IMR-90 (cell line): ENCODE measurements at regions not wholly inside any gene's neighbourhood (a gene's known extent, or its start where the extent isn't known, plus 50 kb on each side); places are given as distances from the start of the nearest gene placed in this dataset.

Source experiments
- ATAC-seq: fragments of 200-7000 bp; cut with Tn5 transposase; 2 replicates; pipeline ENCODE4 v1.9.1; 2020; ENCODE audit warnings: low read depth, mild to moderate bottlenecking, moderate library complexity
- BruUV-seq: library from RNA; stranded (reverse); fragments of 400-500 nt; replicated peaks from 2 replicates; lab custom pipeline; 2021; lab: Mats Ljungman, UMichigan
- CTCF ChIA-PET: fragments of 300-600 bp; formaldehyde crosslinking; extraction: SDS; loops from one replicate; lab custom pipeline; 2021; ENCODE audit warnings: antibody characterized with exemption; lab: Yijun Ruan, JAX
- POLR2A ChIA-PET: fragments of 300-600 bp; sonication (Branson Sonifier 250); formaldehyde crosslinking; loops from one replicate; lab custom pipeline; 2022; ENCODE audit warnings: antibody characterized with exemption; ENCODE audit not compliant: unreplicated experiment; lab: Charles Lee
- DNase-seq: peaks from one replicate; pipeline ENCODE4 v3.0.0; 2013
- H2AFZ ChIP-seq: replicated peaks from 2 replicates; pipeline ENCODE3; 2013; ENCODE audit warnings: low read length, mild to moderate bottlenecking; ENCODE audit not compliant: poor library complexity
- H2AK5ac ChIP-seq: 2 replicates; pipeline ENCODE4 v1.6.1; 2013; ENCODE audit warnings: low read depth, low read length, inconsistent platforms
- H2AK9ac ChIP-seq: replicated peaks from 2 replicates; pipeline ENCODE3; 2013; ENCODE audit warnings: mild to moderate bottlenecking, low read depth, low read length, moderate library complexity; ENCODE audit not compliant: poor library complexity
- H2BK120ac ChIP-seq: 2 replicates; pipeline ENCODE4 v1.6.1; 2013; ENCODE audit warnings: low read depth, low read length, inconsistent platforms
- H2BK15ac ChIP-seq: 3 replicates; pipeline ENCODE4 v1.6.1; 2013; ENCODE audit warnings: low read depth, low read length, inconsistent platforms
- H2BK20ac ChIP-seq: 2 replicates; pipeline ENCODE4 v1.6.1; 2013; ENCODE audit warnings: low read depth, mild to moderate bottlenecking, inconsistent platforms, low read length, moderate library complexity
- H2BK5ac ChIP-seq: 2 replicates; pipeline ENCODE4 v1.6.1; 2013; ENCODE audit warnings: mild to moderate bottlenecking, low read depth, low read length, inconsistent platforms; ENCODE audit not compliant: poor library complexity, severe bottlenecking
- H3K14ac ChIP-seq: replicated peaks from 2 replicates; pipeline ENCODE4 v1.6.1; 2013; ENCODE audit warnings: low read depth, low read length, inconsistent platforms
- H3K18ac ChIP-seq: 2 replicates; pipeline ENCODE4 v1.6.1; 2013; ENCODE audit warnings: low read depth, low read length, control low read depth
- H3K23ac ChIP-seq: 2 replicates; pipeline ENCODE4 v1.6.1; 2013; ENCODE audit warnings: low read depth, low read length, inconsistent platforms
- H3K27ac ChIP-seq: 2 replicates; pipeline ENCODE4 v1.5.1; 2013; ENCODE audit warnings: mild to moderate bottlenecking, control low read depth, low read length; ENCODE audit not compliant: insufficient read depth
- H3K27me3 ChIP-seq: 2 replicates; pipeline ENCODE4 v1.6.1; 2013; ENCODE audit warnings: low read length; ENCODE audit not compliant: control insufficient read depth, insufficient read depth
- H3K36me3 ChIP-seq: 2 replicates; pipeline ENCODE4 v1.6.1; 2013; ENCODE audit warnings: low read length, mixed read lengths; ENCODE audit not compliant: control insufficient read depth, insufficient read depth
- H3K4ac ChIP-seq: 2 replicates; pipeline ENCODE4 v1.6.1; 2013; ENCODE audit warnings: low read depth, low read length, inconsistent platforms
- H3K4me1 ChIP-seq: 2 replicates; pipeline ENCODE4 v1.6.1; 2013; ENCODE audit warnings: low read length, mixed read lengths; ENCODE audit not compliant: control insufficient read depth, insufficient read depth
- H3K4me2 ChIP-seq: 2 replicates; pipeline ENCODE4 v1.6.1; 2013; ENCODE audit warnings: low read depth, mild to moderate bottlenecking, control low read depth, low read length, moderate library complexity
- H3K4me3 ChIP-seq: 2 replicates; pipeline ENCODE4 v1.5.1; 2013; ENCODE audit warnings: low read depth, mild to moderate bottlenecking, control low read depth, low read length, moderate library complexity; ENCODE audit not compliant: insufficient read depth
- H3K56ac ChIP-seq: 2 replicates; pipeline ENCODE4 v1.6.1; 2013; ENCODE audit warnings: low read length, inconsistent platforms; ENCODE audit not compliant: insufficient read depth; ENCODE audit errors: extremely low read depth
- H3K79me1 ChIP-seq, 2 experiments: 2 replicates each; pipeline ENCODE4 v1.6.1; 2013; ENCODE audit warnings: low read length in 2 of 2, inconsistent platforms in 1 of 2, low read depth in 1 of 2
- H3K9ac ChIP-seq: 2 replicates; pipeline ENCODE4 v1.6.1; 2013; ENCODE audit warnings: low read depth, low read length, control low read depth
- H3K9me1 ChIP-seq: 2 replicates; pipeline ENCODE4 v1.6.1; 2013; ENCODE audit warnings: low read length, inconsistent platforms; ENCODE audit not compliant: insufficient read depth
- H3K9me3 ChIP-seq: 2 replicates; pipeline ENCODE4 v1.6.1; 2013; ENCODE audit warnings: low read length; ENCODE audit not compliant: control insufficient read depth, insufficient read depth
- H4K20me1 ChIP-seq: 2 replicates; pipeline ENCODE4 v1.6.1; 2013; ENCODE audit warnings: low read length, inconsistent platforms; ENCODE audit not compliant: insufficient read depth
- H4K5ac ChIP-seq: 2 replicates; pipeline ENCODE4 v1.6.1; 2013; ENCODE audit warnings: mild to moderate bottlenecking, low read depth, low read length, control low read depth
- H4K8ac ChIP-seq, 2 experiments: 2 replicates each; pipeline ENCODE4 v1.6.1; 2013; ENCODE audit warnings: low read depth in 2 of 2, low read length in 2 of 2, control low read depth in 1 of 2, inconsistent platforms in 1 of 2
- H4K91ac ChIP-seq: 2 replicates; pipeline ENCODE4 v1.6.1; 2013; ENCODE audit warnings: low read depth, low read length, inconsistent platforms; ENCODE audit not compliant: insufficient read depth
- BHLHE40 ChIP-seq: fragments of 150-350 bp; IDR thresholded peaks from 2 replicates; pipeline ENCODE4 v1.6.1; 2016; ENCODE audit warnings: mild to moderate bottlenecking, low read depth, low read length
- FOS ChIP-seq: fragments of 150-350 bp; IDR thresholded peaks from 2 replicates; pipeline ENCODE4 v1.6.1; 2016; ENCODE audit warnings: low read depth, low read length
- MAFK ChIP-seq: IDR thresholded peaks from 2 replicates; pipeline ENCODE4 v1.6.1; 2012; ENCODE audit warnings: low read depth, low read length, improper control_type of control experiment
- MAZ ChIP-seq: IDR thresholded peaks from 2 replicates; pipeline ENCODE4 v1.6.1; 2012; ENCODE audit warnings: low read depth, mild to moderate bottlenecking, low read length, improper control_type of control experiment, moderate library complexity, borderline replicate concordance
- MXI1 ChIP-seq: IDR thresholded peaks from 2 replicates; pipeline ENCODE4 v1.6.1; 2012; ENCODE audit warnings: low read depth, mild to moderate bottlenecking, low read length, moderate library complexity, borderline replicate concordance
- POLR2A ChIP-seq: IDR thresholded peaks from 2 replicates; pipeline ENCODE4 v1.6.1; 2012; ENCODE audit warnings: mild to moderate bottlenecking, low read depth, low read length
- RAD21 ChIP-seq: IDR thresholded peaks from 2 replicates; pipeline ENCODE4 v1.6.1; 2012; ENCODE audit warnings: low read length, improper control_type of control experiment
- RCOR1 ChIP-seq: IDR thresholded peaks from 2 replicates; pipeline ENCODE4 v1.6.1; 2012; ENCODE audit warnings: mild to moderate bottlenecking, low read length, improper control_type of control experiment; ENCODE audit not compliant: insufficient replicate concordance
- RFX5 ChIP-seq: IDR thresholded peaks from 2 replicates; pipeline ENCODE4 v1.8.0; 2012; ENCODE audit warnings: low read depth, mild to moderate bottlenecking, low read length, moderate library complexity
- SMC3 ChIP-seq: fragments of 150-350 bp; IDR thresholded peaks from 2 replicates; pipeline ENCODE4 v1.6.1; 2016; ENCODE audit warnings: low read depth, mild to moderate bottlenecking, antibody characterized with exemption, low read length, moderate library complexity
- WGBS, 2 experiments: methylation state at CpG; one replicate each; pipeline versions ENCODE4 v1.1.5 to v1.1.7; 2013; ENCODE audit warnings: missing lambda C conversion rate in 2 of 2; ENCODE audit not compliant: insufficient read length in 1 of 2; ENCODE audit errors: extremely low coverage in 2 of 2; 5-methylcytosine and 5-hydroxymethylcytosine counted together
- dilution Hi-C: fragments of 300-500 bp; cut with HindIII; formaldehyde crosslinking; loops from one replicate; pipeline ENCODE4 v1.14.3; 2018; ENCODE audit warnings: low sequenced_read_pairs; ENCODE audit not compliant: unreplicated experiment
- in situ Hi-C: fragments of 300-500 bp; cut with MboI; formaldehyde crosslinking; loops from 3 replicates; pipeline ENCODE4 v1.14.3; 2019; ENCODE audit warnings: low sequenced_read_pairs, inconsistent platforms, mixed read lengths
- intact Hi-C: fragments of 100-400 bp; cut with micrococcal nuclease; formaldehyde crosslinking; loops from 2 replicates; pipeline ENCODE4 v1.10.0; 2022
- TF ChIP-seq, protein P1 (sequence below): conservative IDR thresholded peaks from 2 replicates; pipeline ENCODE4 v1.5.1; 2012; ENCODE audit warnings: mild to moderate bottlenecking, low read depth, low read length, improper control_type of control experiment
- TF ChIP-seq, protein P2 (sequence below): fragments of 150-350 bp; IDR thresholded peaks from 2 replicates; pipeline ENCODE4 v1.6.1; 2017; ENCODE audit warnings: mild to moderate bottlenecking, antibody characterized with exemption, low read length, low read depth

DNA sequence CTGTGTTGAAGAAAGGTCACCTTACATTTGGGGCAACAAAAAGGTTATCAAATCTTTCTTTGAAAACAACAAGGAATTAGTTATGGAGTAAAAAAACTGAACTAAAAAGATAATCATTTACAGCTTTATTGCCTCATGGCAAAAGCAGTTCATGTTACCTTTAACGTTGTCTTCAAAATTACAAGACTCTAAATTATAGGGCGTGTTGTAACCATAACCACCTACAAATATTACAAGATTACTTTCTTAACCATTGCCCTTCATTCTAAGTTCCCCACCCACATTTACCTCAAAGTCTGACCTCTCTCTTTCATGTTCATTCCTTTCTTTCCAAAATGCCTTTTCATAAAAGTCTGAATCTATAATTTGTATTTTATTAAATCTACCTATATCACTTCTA, 74.6 kb upstream of the LRATD1 start:
- in situ Hi-C loops (no loop called here), dilution Hi-C loops (no loop called here), intact Hi-C loops (no loop called here)
- Histone ChIP-seq H3K4me2 (no peak overlapping the region), H2BK5ac (no peak overlapping the region), H4K8ac (no peak overlapping the region), H2AK9ac (no peak overlapping the region), H4K91ac (no peak overlapping the region), H3K18ac (no peak overlapping the region), H3K27ac (no peak overlapping the region), H3K9ac (no peak overlapping the region), H3K9me3 (no peaks in the 10 kb centered on the region), H2BK15ac (no peak overlapping the region), H3K14ac (no peak overlapping the region), H4K20me1 (no peaks in the 10 kb centered on the region), H3K27me3 (no peaks in the 10 kb centered on the region), H2AK5ac (no peak overlapping the region), H3K79me1 (no peaks in the 10 kb centered on the region), H3K4me3 (no peak overlapping the region), H3K36me3 (no peaks in the 10 kb centered on the region), H3K23ac (no peak overlapping the region), H3K4ac (no peak overlapping the region), H2BK20ac (no peak overlapping the region), H3K56ac (no peak overlapping the region), H2BK120ac (no peak overlapping the region), H2AFZ (no peak overlapping the region), H4K5ac (no peak overlapping the region), H3K9me1 (no peaks in the 10 kb centered on the region), H3K4me1 (no peaks in the 10 kb centered on the region)
- CTCF ChIA-PET: no interaction called here
- POLR2A ChIA-PET: no interaction called here
- WGBS, 2 experiments: 72% methylated on average over 2 of the region's 2 CpGs; no CpG with 5 or more reads in 1 of the 2 experiments
- DNase-seq (no peak), ATAC-seq (no peak)
- TF ChIP-seq BHLHE40 (no peak), FOS (no peak), POLR2A (no peak), MAZ (no peak), MAFK (no peak), SMC3 (no peak), MXI1 (no peak), RCOR1 (no peak), RAD21 (no peak), RFX5 (no peak)
- TF ChIP-seq, protein P1, sequence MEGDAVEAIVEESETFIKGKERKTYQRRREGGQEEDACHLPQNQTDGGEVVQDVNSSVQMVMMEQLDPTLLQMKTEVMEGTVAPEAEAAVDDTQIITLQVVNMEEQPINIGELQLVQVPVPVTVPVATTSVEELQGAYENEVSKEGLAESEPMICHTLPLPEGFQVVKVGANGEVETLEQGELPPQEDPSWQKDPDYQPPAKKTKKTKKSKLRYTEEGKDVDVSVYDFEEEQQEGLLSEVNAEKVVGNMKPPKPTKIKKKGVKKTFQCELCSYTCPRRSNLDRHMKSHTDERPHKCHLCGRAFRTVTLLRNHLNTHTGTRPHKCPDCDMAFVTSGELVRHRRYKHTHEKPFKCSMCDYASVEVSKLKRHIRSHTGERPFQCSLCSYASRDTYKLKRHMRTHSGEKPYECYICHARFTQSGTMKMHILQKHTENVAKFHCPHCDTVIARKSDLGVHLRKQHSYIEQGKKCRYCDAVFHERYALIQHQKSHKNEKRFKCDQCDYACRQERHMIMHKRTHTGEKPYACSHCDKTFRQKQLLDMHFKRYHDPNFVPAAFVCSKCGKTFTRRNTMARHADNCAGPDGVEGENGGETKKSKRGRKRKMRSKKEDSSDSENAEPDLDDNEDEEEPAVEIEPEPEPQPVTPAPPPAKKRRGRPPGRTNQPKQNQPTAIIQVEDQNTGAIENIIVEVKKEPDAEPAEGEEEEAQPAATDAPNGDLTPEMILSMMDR: no peak
- TF ChIP-seq, protein P2, sequence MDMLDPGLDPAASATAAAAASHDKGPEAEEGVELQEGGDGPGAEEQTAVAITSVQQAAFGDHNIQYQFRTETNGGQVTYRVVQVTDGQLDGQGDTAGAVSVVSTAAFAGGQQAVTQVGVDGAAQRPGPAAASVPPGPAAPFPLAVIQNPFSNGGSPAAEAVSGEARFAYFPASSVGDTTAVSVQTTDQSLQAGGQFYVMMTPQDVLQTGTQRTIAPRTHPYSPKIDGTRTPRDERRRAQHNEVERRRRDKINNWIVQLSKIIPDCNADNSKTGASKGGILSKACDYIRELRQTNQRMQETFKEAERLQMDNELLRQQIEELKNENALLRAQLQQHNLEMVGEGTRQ: no peak
- BruUV-seq: no TSS peak
